ENCODE measurements at regions not wholly inside any gene's neighbourhood (a gene's known extent, or its start where the extent isn't known, plus 50 kb on each side); places are given as distances from the start of the nearest gene placed in this dataset.

- no peak for DNase-seq (ENCODE audit: low read depth)
- no peak overlapping the region for H3K4me3 ChIP-seq (ENCODE audit: low read depth, low read length)
- TF ChIP-seq CTCF (IDR thresholded peaks at IDR 0.05; ENCODE audit: insufficient read depth, low read length): no peak
Measured at GRCh38 chr16:61576476-61576875, 459.8 kb downstream of the CDH8 start.

- TF ChIP-seq CTCF (IDR thresholded peaks at IDR 0.05; ENCODE audit: insufficient read depth, low read length): no peak
- no peak overlapping the region for H3K4me3 ChIP-seq (ENCODE audit: low read depth, low read length)
- no peak for DNase-seq (ENCODE audit: low read depth)
Measured at GRCh38 chr16:61575617-61576016, 460.6 kb downstream of the CDH8 start.

GRCh38 chr16:61569028-61569427, 467.2 kb downstream of the CDH8 start:
- H3K4me3 ChIP-seq (ENCODE audit: low read depth, low read length): no peak overlapping the region

GRCh38 chr16:61564716-61565115, 471.5 kb downstream of the CDH8 start:
- no peak for DNase-seq (ENCODE audit: low read depth)
- H3K4me3 ChIP-seq (ENCODE audit: low read depth, low read length): no peak overlapping the region
- no peak for TF ChIP-seq CTCF (IDR thresholded peaks at IDR 0.05; ENCODE audit: insufficient read depth, low read length)

More at GRCh38 chr16:61569028-61569427, 467.2 kb downstream of the CDH8 start:
- no peak for DNase-seq (ENCODE audit: low read depth)
- no peak for TF ChIP-seq CTCF (IDR thresholded peaks at IDR 0.05; ENCODE audit: insufficient read depth, low read length)

- no peak for DNase-seq (ENCODE audit: low read depth)
- H3K4me3 ChIP-seq (ENCODE audit: low read depth, low read length): no peak overlapping the region
- no peak for TF ChIP-seq CTCF (IDR thresholded peaks at IDR 0.05; ENCODE audit: insufficient read depth, low read length)
Measured at GRCh38 chr16:61555718-61556441, 480.4 kb downstream of the CDH8 start.

- no peak overlapping the region for H3K4me3 ChIP-seq (ENCODE audit: low read depth, low read length)
- no peak for TF ChIP-seq CTCF (IDR thresholded peaks at IDR 0.05; ENCODE audit: insufficient read depth, low read length)
- no peak for DNase-seq (ENCODE audit: low read depth)
Measured at GRCh38 chr16:61549327-61549726, 486.9 kb downstream of the CDH8 start.

GRCh38 chr16:61547626-61548025, 488.6 kb downstream of the CDH8 start:
- no peak overlapping the region for H3K4me3 ChIP-seq (ENCODE audit: low read depth, low read length)
- TF ChIP-seq CTCF (IDR thresholded peaks at IDR 0.05; ENCODE audit: insufficient read depth, low read length): no peak
- DNase-seq (ENCODE audit: low read depth): no peak
